Stimulated activated CD8-positive, alpha-beta memory T cell treated with anti-CD3 and anti-CD28 coated beads, Interleukin-4, amount 100 ng/mL, for 4 hours (primary cell): ENCODE measurements at regions not wholly inside any gene's neighbourhood (a gene's known extent, or its start where the extent isn't known, plus 50 kb on each side); places are given as distances from the start of the nearest gene placed in this dataset.
"Not testable (repeated sequence)": the region's sequence is repeated elsewhere in the genome, so short reads cannot be mapped to it uniquely, and the experiment has no call there.

ENCODE experiments used
- DNase-seq, 2 donors: peaks; one replicate each; pipeline ENCODE4 v3.0.0-alpha.2; 2020; ENCODE audit warnings: low read depth in 2 of 2, low spot score in 1 of 2

GRCh38 chrX:118212817-118213183 is 96.2 kb upstream of the KLHL13 start:
- DNase-seq: no peak

GRCh38 chrX:118215346-118215745 is 98.7 kb upstream of the KLHL13 start:
- no peak for DNase-seq

- DNase-seq: no peak
Observed at GRCh38 chrX:118216087-118216486, 99.5 kb upstream of the KLHL13 start.

- DNase-seq: no peak
Observed at GRCh38 chrX:118216509-118216908, 99.9 kb upstream of the KLHL13 start.

GRCh38 chrX:118218079-118218478 is 101.5 kb upstream of the KLHL13 start:
- no peak for DNase-seq

- DNase-seq: no peak
Observed at GRCh38 chrX:118218940-118219339, 102.3 kb upstream of the KLHL13 start.

GRCh38 chrX:118219866-118220265 is 103.3 kb upstream of the KLHL13 start:
- no peak for DNase-seq

- no peak for DNase-seq
Observed at GRCh38 chrX:118220509-118220908, 103.9 kb upstream of the KLHL13 start.

- no peak for DNase-seq
Observed at GRCh38 chrX:118221270-118221669, 104.7 kb upstream of the KLHL13 start.

- DNase-seq: no peak
Observed at GRCh38 chrX:118221733-118222132, 105.1 kb upstream of the KLHL13 start.

- no peak for DNase-seq
Observed at GRCh38 chrX:118222421-118222820, 105.8 kb upstream of the KLHL13 start.

GRCh38 chrX:118225711-118226428 is 109.3 kb upstream of the KLHL13 start:
- DNase-seq: no peak

- DNase-seq: no peak
Observed at GRCh38 chrX:118228041-118228440, 111.4 kb upstream of the KLHL13 start.

- no peak for DNase-seq
Observed at GRCh38 chrX:118228456-118228855, 111.8 kb upstream of the KLHL13 start.

- DNase-seq: no peak
Observed at GRCh38 chrX:118231464-118231863, 114.4 kb upstream of the WDR44 start.

GRCh38 chrX:118239178-118239870 is 106.6 kb upstream of the WDR44 start:
- DNase-seq: no peak

- no peak for DNase-seq
Observed at GRCh38 chrX:118239913-118240698, 105.8 kb upstream of the WDR44 start.

- DNase-seq: not testable (repeated sequence)
Observed at GRCh38 chrX:118246961-118247360, 98.9 kb upstream of the WDR44 start.

- DNase-seq: no peak
Observed at GRCh38 chrX:118249146-118249545, 96.8 kb upstream of the WDR44 start.

GRCh38 chrX:118250445-118250844 is 95.5 kb upstream of the WDR44 start:
- no peak for DNase-seq

GRCh38 chrX:118251271-118251670 is 94.6 kb upstream of the WDR44 start:
- DNase-seq: no peak

GRCh38 chrX:118252967-118253366 is 92.9 kb upstream of the WDR44 start:
- no peak for DNase-seq
